Activated CD4-positive, alpha-beta T cell treated with anti-CD3 and anti-CD28 coated beads, Interleukin-10, Interleukin-2, amounts not matched to agents 100 ng/mL and 50 ng/mL, durations not matched to agents 16 hours and 8 hours (primary cell): ENCODE measurements at regions not wholly inside any gene's neighbourhood (a gene's known extent, or its start where the extent isn't known, plus 50 kb on each side); places are given as distances from the start of the nearest gene placed in this dataset.

Experiments used
- DNase-seq: peaks from one replicate; pipeline ENCODE4 v3.0.0-alpha.2; 2020

DNA sequence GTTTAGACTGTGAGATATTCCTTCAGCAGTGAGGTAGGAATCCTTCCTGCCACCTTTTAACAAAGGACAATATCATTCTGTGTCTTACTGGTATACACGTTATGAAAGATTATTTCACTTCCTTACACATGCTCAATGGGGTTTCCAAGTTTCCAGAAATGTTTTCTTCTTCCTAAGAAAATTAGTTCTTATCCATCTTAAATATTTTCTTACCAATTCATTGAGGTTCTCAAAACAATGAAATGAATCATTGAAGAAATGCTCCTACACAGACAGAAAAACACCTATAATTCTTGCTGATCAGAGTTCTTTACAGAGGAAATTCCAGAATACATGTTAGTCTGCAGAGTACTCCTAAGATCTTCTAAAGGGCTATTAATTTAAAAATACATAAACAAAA, 51.4 kb upstream of the SEC61G start:
- DNase-seq: no peak

- peak; percentile 49 for DNase-seq
Observed at GRCh38 chr7:54811041-54811845, 52.2 kb upstream of the SEC61G start.

DNA sequence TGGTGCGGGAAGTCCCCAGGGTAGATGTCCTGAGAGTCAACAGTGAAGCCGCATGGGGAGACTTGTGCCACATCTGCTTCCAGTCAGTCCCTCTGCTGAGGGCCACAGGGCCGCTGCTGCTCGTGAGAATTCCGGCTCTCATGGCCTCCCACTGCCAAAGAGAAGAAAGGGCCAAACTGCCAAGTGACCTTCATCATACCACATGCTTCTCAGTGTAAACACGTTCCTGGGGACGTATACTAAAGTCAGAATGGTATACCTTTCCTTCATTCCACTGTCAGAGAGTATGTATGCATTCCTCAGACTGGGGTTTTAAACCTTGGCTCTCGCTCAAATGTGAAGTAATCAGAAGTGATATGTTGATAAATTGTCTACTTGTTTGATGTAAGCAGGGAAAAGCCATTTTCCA, 52.8 kb upstream of the SEC61G start:
- DNase-seq: no peak

DNA sequence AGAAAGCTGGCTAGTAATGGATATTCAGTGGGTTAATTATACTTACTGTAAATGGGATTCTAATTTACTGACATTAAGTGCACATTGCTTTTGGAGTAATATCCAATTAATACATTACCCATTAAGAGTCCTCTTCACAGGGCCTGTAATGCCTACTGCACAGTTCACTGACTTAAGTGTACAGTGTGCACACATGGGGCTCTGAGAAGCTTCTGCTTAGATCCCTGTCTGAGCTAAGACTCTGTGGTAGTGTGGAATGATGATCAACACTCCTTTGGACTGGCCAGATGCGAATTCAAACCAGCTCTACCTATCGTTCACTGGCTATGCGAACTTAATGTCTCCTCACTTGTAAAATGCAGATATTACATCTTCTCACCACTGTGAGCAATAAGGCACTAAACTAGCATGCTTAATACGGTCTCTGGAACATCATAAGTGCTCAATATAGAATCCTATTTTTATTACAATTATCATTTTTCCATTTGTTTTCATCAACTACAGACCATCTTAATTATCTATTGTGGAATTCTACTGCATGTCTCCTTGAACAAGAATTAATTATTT, 53.8 kb upstream of the SEC61G start:
- DNase-seq: no peak

DNA sequence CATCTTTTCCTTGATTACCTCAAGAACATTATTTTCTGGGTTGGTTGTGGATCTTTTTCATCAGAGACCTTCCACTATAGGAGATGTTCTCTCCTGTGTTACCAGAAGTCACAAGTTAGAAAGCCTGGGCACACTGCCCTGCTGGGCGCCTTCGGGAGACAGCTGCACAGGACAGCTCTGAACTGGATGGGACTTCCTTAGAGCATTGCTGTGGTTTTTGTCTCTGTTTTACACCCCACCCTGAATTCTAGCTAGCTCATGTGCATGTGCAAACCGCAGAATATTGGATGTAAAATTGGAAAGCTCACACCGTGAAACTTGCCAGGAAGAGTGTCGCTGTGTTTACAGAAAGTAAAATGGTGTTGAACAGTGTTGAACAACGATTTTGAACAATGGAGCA, 54.4 kb upstream of the SEC61G start:
- DNase-seq: no peak

DNA sequence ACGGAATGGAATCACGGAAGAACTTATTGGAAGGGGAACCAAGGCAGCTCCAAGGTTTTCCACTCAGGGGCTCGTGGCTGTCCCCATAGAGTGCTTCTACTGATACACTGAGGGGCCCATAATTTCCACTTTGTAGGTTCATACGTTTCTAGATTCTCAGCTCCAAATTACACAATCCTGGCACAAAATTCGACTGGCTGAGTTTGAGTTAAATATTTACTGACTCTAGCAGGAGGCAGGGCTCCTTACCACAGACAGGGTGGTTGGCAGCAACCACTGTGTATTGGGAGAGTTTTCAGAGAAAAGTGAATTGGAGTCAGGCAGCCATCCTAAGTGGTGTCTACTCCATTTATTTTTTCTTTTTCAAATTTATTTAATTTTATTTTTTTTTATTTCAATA, 55.4 kb upstream of the SEC61G start:
- no peak for DNase-seq

GRCh38 chr7:54817152-54817551, 58.1 kb upstream of the SEC61G start:
- no peak for DNase-seq

DNA sequence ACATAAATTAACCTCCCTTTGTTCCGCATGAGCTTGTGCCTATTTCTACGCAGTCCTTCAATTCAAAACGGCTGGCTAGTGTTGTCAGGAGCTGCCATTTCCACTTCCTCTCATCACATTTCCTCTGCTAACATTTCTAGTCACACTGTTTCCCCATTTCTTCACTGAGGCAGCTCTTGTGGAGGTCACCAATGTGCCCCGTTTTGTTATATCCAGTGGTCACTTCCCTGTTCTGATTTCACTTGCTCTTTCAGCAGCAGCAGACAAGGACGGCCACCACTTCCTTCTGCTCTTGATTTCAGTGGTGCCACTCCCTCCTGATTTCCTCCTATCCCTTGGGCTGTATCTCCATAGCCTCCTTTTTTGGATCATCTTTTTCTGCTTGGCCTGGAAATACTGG, 64.8 kb upstream of the SEC61G start:
- no peak for DNase-seq

DNA sequence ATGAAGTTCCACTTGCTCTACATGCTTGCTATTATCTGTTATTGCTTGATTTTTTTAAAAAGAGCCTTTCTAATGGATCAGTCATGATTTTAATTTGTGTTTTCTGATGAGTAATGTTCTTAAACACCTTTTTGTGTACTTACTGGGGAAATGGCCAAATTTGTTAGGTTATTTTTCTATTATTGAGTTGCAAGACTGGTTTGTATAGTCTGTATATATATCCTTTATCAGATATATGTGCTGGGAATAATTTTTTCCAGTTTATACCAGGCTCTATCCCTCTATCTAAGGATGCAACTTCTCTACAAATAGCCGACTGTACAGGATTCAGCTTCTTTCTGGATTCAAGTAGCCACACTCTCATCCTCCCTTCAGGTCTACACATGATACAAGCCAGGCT, 65.6 kb upstream of the SEC61G start:
- DNase-seq: no peak

DNA sequence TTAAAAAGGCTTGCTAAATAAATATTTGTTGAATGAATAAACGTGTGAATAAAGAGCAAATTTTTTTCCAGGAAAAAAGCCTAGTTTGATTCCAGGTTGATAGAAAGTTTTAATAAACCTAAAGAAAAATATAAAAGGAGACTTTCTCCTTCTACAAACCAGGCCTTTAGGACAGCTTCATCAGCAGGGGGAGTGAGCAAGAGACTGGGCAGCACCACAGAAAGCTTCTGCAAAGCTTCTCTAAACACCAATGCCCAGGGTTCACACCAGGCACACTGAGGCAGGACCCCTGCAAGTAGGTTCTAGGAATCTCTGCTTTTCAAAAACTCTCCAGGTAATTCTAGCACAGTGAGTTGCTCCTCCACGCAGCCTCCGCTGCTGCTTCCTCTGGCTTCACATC, 66.4 kb upstream of the SEC61G start:
- DNase-seq: no peak

DNA sequence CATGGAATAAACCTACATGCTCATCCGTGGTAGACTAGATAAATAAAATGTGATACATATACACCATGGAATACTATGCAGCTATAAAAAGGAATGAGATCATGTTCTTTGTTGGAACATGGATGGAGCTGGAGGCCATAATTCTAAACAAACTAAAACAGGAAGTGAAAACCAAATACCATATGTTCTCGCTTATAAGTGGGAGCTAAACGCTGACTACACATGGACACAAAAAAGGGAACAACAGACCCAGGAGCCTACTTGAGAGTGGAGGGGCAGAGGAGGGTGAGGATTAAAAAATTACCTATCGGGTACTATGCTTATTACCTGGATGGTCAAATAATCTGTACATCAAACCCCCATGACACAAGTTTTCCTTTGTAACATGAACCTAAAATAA, 68.7 kb upstream of the SEC61G start:
- DNase-seq: no peak

GRCh38 chr7:54831046-54831643, 72.1 kb upstream of the SEC61G start:
- no peak for DNase-seq

- DNase-seq: no peak
Observed at GRCh38 chr7:54831644-54832095, 72.7 kb upstream of the SEC61G start.

GRCh38 chr7:54833001-54833467, 74.0 kb upstream of the SEC61G start:
- DNase-seq: no peak

GRCh38 chr7:54837168-54837567, 78.2 kb upstream of the SEC61G start:
- DNase-seq: no peak

GRCh38 chr7:54837761-54838160, 78.8 kb upstream of the SEC61G start:
- DNase-seq: no peak

DNA sequence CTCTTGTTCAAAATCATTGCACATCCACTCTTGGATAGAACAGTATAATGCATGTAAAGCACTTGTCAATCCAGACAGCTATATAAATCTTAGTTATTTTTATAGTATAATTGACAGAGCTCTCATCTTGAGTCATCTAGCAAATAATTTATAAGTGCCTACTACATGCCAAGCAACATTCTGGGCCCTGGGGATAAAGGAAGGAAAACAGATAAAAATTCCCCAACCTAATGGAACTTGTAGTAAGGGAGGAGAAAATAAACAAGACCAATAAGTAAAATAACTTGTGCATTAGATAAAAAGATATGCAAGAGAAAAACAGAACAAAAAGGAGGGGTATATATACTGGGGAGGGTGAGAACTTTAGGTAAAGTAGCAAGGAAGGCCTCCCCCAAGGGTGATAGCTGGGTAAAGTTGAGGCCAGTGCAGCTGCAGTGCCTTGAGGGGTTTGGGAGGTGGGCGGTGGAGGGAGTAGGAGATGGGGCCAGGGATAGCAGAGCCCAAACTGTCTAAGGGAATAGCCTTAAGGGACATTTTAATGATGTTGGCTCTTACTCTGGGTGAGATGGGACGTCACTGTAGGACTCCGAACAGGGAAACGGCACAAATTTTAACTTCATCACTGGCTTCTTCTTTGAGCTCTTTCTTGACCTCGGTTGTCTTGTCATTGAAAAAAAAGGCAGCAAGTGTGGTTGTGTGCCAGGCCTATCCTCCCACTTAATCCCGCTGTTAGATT, 79.3 kb upstream of the SEC61G start:
- DNase-seq: no peak

DNA sequence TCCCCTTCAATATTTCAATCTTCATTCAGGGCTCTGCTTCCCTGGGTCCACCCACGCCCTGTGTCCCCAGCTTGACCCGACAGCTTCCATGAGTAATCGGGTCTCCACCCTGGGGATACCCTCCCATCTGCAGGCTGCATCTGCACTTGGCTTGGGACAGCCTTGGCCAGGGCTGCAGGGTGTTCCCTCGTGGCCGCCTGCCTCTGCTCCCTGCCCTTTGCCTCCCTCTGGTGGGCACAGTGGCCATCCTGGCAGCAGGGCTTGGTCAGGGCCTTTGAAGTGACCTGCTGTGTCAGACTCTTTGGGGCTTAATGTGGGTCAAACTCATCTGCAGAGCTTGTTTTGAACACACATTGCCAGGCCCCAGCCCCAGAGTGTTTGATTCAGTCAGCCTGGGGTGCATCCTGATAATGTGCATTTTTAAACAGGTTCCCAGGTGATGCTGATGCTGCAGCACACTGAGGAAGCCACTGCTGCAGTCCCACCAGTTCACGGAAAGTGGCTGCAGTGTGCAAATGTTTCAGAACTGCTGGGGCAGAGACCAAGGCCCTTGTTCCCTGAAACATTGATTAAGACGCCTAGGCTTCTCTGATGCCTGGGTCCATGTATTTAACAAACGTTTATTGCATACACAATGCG, 80.7 kb upstream of the SEC61G start:
- DNase-seq: peak; percentile 10

DNA sequence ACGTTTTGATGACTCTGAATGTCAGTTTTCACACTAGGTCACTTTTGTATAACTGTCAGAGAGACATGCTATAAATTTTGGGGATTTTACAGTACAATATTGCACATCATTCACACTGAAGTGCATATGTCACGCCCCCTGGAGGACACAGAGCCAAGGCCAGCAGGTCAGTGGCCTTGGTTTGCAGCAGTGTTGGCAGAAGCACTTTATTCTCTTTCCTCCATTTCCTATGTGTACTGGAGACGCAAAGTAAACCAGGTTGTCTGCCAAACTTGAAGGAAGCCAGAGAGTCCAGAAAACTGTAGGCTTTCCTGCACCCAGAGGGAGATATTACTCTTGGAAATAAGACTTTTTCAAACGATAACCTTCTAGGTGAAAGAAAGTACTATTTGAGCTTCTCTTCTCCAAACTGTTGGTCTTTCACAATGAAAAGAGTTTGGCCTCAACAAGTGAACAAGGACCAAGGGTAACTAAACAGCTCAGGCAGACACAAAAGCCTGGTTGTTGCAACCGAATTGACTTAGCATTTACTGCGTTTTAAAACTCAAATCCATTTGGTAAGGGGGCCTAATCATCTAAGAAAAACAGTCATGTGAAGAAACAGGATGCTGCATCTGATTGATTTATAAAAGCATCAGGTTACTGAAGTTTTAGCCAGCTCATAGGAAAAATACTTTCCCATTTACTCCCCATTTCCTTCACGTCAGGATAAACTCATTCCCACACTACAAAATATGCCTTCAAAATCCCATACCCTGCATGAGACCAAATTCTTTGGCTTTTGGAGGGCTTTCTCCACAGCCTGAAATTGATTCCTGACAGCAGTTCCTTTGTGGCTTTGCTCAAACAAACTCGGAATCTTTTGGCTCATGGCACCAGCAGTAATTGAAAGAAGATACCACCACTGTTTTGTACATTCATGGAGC, 83.0 kb upstream of the SEC61G start:
- DNase-seq: peak; percentile 15

DNA sequence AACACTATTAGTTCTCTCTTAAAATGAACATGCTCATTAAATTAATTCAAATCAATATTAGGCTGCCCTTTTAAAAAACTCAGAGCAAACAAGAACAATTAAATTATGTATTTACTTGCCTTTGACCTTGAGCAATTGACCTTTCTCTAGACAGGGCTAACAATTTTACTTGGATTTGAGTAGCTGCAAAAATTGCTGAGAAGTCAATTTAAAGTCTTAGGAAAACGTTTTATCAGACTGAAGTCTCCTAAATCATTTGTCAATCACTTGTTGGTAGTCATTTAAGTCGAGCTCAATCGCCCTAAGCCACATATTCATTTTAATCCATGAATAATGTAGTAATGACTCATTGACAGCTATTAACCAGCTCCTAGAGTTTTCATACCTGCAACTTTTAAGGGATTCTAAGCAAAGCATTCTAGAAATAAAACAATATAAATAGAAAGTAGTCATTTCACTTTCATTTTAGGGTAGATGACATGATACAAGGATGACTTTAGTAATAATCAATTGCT, 84.9 kb upstream of the SEC61G start:
- DNase-seq: no peak

GRCh38 chr7:54846273-54846672, 87.3 kb upstream of the SEC61G start:
- DNase-seq: no peak

- no peak for DNase-seq
Observed at GRCh38 chr7:54847921-54848320, 88.9 kb upstream of the SEC61G start.
